ENCODE measurements at regions not wholly inside any gene's neighbourhood (a gene's known extent, or its start where the extent isn't known, plus 50 kb on each side); places are given as distances from the start of the nearest gene placed in this dataset.

- TF ChIP-seq ARNTL (CRISPR knock-in tag; IDR thresholded peaks at IDR 0.05; ENCODE audit: borderline replicate concordance, low read depth) (no peak), PATZ1 (CRISPR knock-in tag; IDR thresholded peaks at IDR 0.05; ENCODE audit: borderline replicate concordance) (no peak), CSDC2 (CRISPR knock-in tag; IDR thresholded peaks at IDR 0.05) (no peak), ZFP3 (CRISPR knock-in tag; IDR thresholded peaks at IDR 0.05) (no peak), ISL1 (CRISPR knock-in tag; IDR thresholded peaks at IDR 0.05) (no peak), ZNF565 (CRISPR knock-in tag; conservative IDR thresholded peaks at IDR 0.05; ENCODE audit: low read depth) (no peak), TOX (CRISPR knock-in tag; IDR thresholded peaks at IDR 0.05; ENCODE audit: borderline replicate concordance) (no peak), ZC3H10 (CRISPR knock-in tag; IDR thresholded peaks at IDR 0.05) (no peak)
Observed at GRCh38 chr13:97117388-97117910, 104.7 kb upstream of the MBNL2 start.

All from SK-N-SH treated with all-trans-retinoic acid at 6 μM for 48 hours (cell line).